OCI-LY1 (cell line): ENCODE measurements at regions not wholly inside any gene's neighbourhood (a gene's known extent, or its start where the extent isn't known, plus 50 kb on each side); places are given as distances from the start of the nearest gene placed in this dataset.
"Not testable (repeated sequence)": the region's sequence is repeated elsewhere in the genome, so short reads cannot be mapped to it uniquely, and the experiment has no call there.

Experiments used
- EZH2 ChIP-seq: fragments of 200-600 bp; sonication (generic), shearing (Covaris generic); IDR thresholded peaks from 2 replicates; pipeline ENCODE4 v1.8.0; 2017; ENCODE audit warnings: borderline replicate concordance, mixed run types, mild to moderate bottlenecking, antibody characterized with exemption, low read length, moderate library complexity, mixed read lengths
- TF ChIP-seq, protein P1 (sequence below): fragments of 200-600 bp; sonication (generic), shearing (Covaris generic); IDR thresholded peaks from 2 replicates; pipeline ENCODE4 v1.5.1; 2017; ENCODE audit warnings: mild to moderate bottlenecking, antibody characterized with exemption, low read length, moderate library complexity, mixed read lengths

- TF ChIP-seq, protein P1, sequence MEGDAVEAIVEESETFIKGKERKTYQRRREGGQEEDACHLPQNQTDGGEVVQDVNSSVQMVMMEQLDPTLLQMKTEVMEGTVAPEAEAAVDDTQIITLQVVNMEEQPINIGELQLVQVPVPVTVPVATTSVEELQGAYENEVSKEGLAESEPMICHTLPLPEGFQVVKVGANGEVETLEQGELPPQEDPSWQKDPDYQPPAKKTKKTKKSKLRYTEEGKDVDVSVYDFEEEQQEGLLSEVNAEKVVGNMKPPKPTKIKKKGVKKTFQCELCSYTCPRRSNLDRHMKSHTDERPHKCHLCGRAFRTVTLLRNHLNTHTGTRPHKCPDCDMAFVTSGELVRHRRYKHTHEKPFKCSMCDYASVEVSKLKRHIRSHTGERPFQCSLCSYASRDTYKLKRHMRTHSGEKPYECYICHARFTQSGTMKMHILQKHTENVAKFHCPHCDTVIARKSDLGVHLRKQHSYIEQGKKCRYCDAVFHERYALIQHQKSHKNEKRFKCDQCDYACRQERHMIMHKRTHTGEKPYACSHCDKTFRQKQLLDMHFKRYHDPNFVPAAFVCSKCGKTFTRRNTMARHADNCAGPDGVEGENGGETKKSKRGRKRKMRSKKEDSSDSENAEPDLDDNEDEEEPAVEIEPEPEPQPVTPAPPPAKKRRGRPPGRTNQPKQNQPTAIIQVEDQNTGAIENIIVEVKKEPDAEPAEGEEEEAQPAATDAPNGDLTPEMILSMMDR = not testable (repeated sequence)
- not testable (repeated sequence) for TF ChIP-seq EZH2
These were observed 778.2 kb downstream of the UQCRFS1 start for GRCh38 chr19:28434794-28435193.
